Inflammatory macrophage treated with lipopolysaccharide for 4 hours (primary cell): ENCODE measurements at regions not wholly inside any gene's neighbourhood (a gene's known extent, or its start where the extent isn't known, plus 50 kb on each side); places are given as distances from the start of the nearest gene placed in this dataset.

Experiments
- DNase-seq: peaks from one replicate; pipeline ENCODE4 v3.0.0-alpha.2; 2020

DNA sequence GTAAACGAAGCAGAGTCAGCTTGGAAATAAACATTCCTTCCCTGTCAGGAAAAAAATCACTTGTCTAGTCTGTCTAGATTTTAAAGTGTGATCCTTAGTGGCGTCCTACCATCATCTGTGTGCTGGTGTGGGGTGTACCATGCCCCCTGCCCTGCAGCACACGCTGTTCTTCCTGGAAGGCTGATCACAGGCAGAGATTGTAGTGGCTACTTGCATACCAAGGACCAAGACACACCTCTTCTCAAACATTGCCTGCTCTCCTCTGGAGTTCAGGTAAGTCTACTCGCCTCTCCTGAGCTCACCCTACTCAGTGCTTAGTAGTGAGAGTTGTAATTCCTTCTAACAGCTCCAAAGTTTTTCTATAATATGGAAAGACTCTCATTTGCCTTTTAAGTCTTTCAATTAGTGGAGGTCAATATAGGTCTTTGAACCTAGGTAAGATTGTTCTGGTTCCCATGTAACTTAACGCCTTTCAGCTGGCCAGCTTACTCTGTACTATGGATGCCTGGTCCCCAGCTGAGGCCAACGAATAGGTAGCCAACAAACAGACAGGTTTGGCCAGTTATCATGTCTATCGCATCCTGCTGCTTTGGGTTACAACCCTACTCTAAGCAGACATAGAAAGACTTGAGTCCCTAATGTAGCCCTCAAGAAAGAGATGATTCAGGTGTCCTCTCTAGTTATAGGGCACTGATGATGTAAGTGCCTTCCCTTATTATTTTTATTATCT lies 55.4 kb downstream of the XCL1 start:
- DNase-seq = no peak

DNA sequence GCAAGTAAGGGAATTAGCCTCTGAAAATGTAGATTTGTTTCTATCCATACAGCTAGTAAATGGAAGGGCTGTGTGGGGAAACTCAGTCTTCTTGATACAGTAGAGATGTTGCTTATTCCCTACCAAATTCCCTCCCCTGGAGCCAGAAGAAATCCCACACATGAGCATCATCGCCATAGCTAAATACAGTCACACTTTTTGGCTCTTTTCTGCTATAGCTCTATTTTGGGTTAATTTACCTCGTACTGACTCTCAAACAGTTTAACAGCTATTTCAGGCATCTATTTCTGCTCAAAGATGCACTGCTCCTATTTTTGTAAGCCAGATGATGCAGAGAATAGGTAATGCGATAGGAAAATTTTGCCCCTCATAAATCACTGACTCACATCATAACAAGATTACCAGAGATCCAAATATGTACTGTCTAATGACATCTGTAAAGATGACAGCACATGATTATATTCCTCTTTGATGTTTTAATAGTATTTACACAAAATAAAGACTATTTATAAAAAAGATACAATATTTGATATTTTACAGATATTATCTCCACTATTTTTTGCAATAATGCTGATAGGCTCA lies 58.6 kb downstream of the XCL1 start:
- no peak for DNase-seq

DNA sequence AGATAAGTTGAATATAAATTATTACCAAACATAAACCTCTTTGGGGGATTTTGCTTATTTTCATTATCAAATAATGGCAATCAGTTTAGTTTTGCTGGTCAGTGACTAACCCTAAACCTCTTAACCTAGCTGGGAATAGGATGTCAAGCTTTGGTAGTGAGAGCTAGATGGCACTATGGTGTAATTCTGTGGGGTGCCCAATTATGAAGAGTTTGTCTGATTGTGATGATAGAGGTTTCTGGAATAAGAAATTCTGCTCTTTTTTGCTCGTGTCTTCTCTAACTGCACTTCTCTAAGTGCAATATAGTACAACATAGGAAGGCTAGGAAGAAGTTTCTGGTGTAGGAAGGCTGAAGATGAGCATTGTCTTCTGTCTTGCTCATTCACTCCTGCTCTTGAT lies 59.8 kb downstream of the XCL1 start:
- no peak for DNase-seq

DNA sequence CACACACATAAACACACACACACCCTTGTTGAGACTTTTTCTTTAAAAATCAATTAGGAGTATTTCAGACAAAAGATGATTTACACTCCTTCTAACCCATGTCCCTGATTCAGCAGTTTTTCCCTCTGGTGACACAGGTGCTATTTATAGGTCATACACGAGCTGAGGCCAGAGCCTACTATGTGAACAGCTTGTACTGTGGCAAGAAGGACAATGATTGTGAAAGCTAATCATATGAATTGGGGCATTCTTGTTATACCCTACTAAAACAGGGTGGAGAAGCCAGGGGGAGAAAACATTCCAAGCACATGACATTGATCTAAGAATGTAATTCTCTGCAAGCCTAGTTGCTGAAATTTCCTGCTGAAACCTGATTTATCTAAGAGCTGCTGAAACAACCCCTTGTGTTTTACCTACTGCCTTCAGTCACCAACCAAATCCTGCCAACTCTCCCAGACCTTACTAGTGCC lies 60.3 kb downstream of the XCL1 start:
- DNase-seq = peak; percentile 13

DNA sequence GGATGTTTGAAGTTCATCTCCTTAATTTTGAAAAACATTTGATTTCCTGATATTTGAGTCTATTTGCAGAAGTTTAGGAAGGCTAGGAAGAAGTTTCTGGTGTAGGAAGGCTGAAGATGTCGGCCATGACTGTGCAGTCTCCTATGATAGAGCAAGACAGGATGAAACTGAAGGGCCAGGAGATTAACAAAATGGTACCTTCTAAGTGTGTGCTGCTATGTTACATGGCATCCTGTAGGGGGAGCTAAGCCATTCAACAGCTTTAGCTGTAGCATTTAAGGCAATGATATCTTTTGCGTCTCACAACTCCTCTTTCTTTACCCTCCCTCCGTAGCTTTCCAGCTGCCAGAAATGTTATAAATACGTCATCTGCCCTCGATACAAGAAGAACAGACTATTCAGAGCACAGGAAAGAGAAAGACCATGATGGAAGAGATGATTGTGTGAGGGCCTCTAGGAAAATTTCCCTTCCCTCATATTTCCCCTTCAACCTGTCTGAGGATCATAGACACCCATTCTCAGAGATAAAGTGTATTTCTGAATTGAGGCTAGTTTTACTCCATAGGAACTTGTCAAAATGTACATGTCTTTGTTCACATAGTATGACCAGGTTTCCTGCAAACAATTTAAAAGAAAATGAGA lies 61.1 kb downstream of the XCL1 start:
- peak; percentile 41 for DNase-seq

DNA sequence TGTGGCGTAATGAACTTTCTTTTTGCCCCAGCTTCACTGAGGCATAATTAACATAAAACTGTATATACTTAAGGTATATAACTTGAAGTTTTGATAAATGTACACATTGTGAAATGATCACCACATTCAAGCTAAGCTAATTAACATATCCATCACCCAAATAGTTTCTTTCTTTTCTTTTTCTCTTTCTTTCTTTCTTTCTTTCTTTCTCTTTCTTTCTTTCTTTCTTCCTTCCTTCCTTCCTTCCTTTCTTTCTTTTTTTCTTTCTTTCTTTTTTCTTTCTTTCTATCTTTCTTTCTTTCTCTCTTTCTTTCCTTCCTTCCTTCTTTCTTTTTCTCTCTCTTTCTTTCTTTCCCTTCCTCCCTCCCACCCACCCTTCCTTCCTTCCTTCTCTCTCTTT lies 62.5 kb downstream of the XCL1 start:
- DNase-seq = no peak

DNA sequence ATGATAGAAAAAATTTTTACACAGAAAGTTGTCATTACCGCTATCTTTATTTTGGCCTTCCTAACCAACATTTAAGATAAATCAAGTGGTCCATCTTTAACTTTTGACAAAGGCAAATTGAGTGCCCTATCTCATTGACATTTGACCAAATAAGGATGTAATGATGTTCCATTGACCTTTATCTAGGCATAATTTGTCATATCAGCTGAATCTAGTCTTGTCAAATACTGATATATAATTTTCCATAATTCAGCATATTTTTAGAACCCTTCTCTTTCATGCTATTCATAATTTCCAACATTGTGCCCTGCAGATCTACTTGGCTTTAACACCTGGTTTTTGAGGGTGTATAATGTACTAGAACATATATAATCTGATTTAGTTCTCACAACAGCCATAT lies 63.8 kb downstream of the XCL1 start:
- DNase-seq = no peak

DNA sequence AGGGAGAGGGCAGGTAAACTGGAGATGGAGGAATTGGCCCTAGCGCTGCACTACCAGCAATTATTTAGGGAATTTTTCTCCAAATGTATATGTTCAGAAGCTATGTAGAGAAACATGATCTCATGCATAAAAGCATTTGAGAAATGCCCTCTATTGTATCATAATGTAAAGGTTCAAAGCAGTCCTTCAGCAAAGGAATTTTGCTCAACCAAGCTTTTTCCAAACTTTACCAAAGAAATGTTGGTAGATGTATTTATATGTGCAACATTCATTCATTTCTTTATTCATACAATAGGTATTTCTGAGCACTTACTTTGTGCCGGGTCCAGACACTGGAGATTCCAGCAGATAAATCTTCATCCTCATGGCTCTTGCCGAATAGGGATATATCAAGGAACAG lies 64.4 kb downstream of the XCL1 start:
- no peak for DNase-seq

DNA sequence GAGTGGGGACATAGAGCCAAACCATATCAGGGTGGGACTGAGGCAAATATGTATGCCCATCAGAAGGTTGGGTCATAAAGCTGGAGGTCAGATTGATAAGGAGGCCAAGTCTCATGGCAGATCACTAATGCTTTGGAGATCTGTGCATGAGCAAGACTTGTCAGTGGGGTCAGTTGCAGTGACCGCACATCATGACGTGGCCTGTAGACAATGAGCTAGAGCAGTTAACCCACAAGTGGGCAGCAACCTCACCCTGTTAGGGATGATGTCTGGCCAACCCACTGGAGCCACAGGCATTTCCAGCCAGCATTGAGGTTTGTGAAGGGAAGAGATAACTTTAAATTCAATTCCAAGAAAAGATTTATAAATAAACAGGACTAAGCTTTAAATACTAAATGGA lies 66.7 kb downstream of the XCL1 start:
- DNase-seq = no peak
